Activated T-cell treated with anti-CD3 and anti-CD28 coated beads, Interleukin-2, amount 50 U/mL, for 1 hour (primary cell): ENCODE measurements at regions not wholly inside any gene's neighbourhood (a gene's known extent, or its start where the extent isn't known, plus 50 kb on each side); places are given as distances from the start of the nearest gene placed in this dataset.

ENCODE experiments used
- DNase-seq: peaks from one replicate; pipeline ENCODE4 v3.0.0-alpha.2; 2020

DNA sequence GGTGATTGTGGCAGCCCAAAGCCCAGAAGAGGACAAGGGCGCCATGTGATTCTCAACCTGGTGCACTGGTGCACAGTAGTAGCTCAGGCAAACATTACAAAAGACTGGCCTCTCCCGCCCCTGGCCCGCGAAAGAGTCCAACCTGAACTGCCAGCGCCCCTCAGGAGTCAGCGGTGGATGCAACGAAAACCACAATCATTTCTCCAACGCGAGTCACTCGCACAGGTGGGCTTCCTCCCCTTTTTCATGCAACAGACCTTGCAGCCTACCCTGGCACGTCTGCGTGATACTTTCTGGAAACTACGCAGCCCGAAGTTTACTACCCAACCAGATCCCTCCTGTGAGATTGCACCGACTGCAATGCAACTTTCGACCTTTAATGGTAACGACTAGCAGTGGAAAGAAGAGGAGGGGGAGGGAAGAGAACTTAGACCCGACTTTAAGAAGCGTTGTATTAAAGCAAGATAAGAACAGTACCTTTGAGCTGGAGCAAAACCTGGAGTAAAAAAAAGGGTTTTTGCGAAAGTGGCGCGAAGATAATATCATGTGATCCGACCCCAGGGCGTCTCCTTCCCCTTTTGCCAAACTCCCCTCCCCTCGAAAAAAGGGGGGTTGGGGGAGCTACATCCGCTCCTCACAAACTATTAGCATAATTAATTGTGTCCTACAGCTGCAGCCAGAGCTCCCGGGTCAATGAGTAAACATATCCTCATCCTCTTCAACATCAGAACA, 63.3 kb upstream of the CCDC160 start:
- peak; percentile 23 for DNase-seq

DNA sequence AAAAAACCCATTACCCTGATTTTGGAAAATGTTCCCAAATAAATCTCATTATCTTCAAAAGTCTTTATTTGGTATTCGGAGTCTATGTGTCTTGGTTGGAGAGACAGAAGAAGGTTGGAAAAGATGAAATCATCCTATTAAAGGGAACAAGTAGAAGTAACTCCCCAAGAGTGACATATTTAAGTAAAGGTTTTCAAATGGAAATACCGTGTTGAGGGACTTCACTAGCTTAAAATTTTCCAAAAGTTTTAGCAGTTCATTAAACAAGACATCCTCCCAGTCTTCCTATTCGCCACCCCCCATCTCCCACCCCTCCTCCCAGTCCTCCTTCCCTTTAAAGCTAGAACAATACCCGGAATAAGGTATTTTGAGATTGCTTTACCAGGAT, 62.7 kb upstream of the CCDC160 start:
- DNase-seq = no peak

DNA sequence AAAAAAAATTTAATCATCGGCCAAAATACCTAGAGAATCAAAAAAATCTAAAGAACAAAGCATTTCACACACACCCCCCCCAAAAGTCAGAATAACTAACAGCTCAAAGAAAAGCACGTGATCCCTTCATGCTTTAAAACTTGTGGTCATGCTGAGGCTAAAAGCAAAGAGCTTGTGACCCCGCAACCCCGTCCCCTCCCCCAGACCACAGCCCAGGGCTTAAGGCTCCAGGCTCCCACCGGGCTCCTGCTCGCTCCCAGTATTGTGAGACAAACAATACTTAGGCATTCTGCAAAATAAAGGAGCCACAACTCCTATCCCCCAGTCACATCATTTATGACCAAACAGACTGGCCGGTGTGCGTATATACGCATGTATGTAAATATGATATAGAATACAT, 62.1 kb upstream of the CCDC160 start:
- DNase-seq = no peak

- no peak for DNase-seq
Measured at GRCh38 chrX:134177527-134177926, 59.5 kb upstream of the CCDC160 start.

DNA sequence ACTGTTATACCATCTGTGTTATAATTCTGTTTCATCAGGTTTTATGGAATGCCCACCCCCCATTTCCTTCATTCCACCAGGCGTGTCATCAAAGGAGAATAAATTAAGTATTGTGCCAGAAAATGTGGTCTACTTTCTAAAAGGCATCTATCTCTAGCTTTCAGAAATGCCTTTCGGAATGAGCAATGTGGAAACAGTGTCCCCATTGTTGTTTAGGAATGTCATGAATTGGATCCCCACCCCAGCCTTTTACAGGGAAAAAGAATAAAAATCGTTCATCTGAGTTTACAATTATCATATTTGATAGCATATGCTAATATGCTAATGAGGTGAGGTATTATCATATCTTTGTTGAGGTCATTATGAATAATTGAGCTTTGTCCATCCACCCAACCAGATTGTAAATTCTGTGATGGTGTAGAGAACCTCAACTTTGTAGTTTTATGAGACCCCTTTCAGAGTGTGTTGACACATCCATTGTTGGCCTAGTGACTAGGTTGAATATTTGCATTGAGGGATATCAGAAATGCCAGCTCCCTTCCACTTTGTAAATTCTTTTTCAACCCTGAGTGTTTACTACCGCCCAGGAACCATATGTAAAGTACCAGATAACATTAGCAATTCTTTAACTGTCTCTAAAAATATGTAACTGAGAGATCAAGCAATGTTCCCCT, 56.2 kb upstream of the CCDC160 start:
- DNase-seq = no peak

- DNase-seq = no peak
Measured at GRCh38 chrX:134181275-134181660, 55.7 kb upstream of the CCDC160 start.

- DNase-seq = no peak
Measured at GRCh38 chrX:134183665-134184064, 53.3 kb upstream of the CCDC160 start.

DNA sequence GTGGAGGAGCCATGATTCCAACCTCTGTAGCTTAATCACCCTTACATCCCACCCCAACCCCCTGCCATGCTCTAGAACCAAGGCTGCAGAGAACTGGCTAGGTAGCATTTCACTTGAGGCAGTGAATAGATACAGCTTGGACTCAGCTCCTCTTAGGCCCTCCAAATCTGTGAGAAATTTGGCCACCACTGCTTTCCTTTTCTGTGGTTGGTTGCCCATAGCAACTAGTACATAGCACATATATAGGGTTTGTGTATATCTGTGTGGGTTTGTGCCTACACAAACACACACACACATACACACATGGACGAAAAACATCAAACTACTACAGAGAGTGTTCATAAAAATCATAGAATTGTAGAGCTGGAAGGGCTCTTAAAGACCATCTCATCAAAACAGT, 52.0 kb upstream of the CCDC160 start:
- no peak for DNase-seq

DNA sequence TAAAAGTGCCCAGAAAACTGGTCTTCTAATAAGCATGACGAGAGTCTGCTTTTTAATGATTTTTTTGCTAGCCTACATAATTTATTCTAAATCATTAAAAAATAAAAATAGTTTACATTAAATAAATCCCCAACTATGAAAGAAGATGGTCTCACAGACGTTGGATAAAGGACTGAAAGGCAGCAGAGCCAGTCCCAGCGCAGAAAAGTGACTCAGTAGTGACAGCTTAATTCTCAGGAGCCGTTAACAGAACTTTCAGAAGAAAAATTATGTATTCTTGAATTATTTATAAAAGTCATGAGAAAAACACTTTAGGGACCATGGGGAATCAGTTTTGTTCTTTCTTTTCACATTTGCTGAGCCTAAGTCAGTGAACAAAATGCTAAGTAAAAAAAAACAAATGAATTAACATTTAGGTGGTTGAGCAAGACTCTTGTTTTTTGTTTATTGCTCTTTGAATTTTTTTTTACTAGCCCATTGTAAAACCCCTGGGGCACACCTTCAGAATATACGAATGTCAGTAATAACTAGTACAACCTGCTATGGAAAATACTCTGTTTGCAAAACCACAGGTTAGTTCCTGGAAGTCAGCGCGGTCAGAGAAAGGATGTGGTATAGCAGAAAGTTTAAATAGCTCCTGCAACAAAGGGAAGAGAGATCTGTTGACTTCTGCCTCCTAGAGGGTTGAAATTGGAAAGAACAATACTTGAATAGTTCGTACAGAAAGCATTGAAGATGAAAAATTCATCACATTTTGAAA, 50.4 kb upstream of the CCDC160 start:
- no peak for DNase-seq
